HG03520 (cell line): ENCODE measurements at regions not wholly inside any gene's neighbourhood (a gene's known extent, or its start where the extent isn't known, plus 50 kb on each side); places are given as distances from the start of the nearest gene placed in this dataset.

Source experiments
- ATAC-seq: cut with Tn5 transposase; IDR thresholded peaks from one replicate; pipeline ENCODE4 v1.9.1; 2021; ENCODE audit warnings: mild to moderate bottlenecking, moderate library complexity; ENCODE audit not compliant: unreplicated experiment

DNA sequence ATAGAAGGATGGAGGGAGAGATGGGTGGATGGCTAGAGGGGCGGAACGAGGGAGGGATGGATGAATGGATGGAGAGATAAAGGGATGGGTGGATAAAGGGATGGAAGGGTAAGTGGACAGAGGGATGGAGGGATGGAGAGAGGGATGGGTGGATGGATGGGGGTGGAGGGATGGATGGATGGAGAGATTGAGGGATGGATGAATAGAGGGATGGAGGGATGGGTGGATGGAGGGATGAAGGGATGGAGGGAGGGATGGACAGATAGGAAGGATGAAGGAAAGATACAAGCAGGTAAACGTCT is 313.3 kb downstream of the UACA start:
- no peak for ATAC-seq

DNA sequence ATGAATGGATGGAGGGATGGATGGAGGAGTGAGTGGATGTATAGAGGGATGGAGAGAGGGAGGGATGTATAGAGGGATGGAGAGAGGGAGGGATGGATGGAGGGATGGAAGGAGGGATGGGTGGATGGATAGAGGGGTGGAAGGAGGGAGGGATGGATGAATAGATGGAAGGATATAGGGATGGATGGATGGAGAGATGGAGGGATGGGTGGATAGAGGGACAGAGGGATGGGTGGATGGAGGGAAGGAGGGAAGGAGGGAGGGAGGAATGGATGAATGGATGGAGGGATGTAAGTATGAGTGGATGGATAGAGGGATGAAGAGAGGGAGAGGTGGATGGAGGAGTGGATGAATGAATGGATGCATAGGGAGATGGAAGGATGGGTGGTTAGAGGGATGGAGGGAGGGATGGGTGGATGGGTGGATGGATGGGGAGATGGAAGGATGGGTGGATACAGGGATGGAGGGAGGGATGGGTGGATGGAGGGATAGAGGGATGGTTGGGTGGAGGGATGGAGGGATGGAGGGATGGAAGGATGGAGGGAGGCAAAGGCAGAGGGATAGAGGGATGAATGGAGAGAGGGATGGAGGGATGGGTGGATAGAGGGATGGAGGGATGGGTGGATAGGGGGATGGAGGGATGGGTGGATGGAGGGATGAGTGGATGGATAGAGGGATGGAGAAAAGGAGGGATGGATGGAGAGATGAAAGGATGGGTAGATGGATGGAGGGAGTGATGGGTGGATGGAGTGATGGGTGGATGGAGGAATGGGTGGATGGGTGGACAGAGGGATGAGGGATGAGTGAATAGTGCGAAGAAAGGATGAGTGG is 313.8 kb downstream of the UACA start:
- no peak for ATAC-seq

DNA sequence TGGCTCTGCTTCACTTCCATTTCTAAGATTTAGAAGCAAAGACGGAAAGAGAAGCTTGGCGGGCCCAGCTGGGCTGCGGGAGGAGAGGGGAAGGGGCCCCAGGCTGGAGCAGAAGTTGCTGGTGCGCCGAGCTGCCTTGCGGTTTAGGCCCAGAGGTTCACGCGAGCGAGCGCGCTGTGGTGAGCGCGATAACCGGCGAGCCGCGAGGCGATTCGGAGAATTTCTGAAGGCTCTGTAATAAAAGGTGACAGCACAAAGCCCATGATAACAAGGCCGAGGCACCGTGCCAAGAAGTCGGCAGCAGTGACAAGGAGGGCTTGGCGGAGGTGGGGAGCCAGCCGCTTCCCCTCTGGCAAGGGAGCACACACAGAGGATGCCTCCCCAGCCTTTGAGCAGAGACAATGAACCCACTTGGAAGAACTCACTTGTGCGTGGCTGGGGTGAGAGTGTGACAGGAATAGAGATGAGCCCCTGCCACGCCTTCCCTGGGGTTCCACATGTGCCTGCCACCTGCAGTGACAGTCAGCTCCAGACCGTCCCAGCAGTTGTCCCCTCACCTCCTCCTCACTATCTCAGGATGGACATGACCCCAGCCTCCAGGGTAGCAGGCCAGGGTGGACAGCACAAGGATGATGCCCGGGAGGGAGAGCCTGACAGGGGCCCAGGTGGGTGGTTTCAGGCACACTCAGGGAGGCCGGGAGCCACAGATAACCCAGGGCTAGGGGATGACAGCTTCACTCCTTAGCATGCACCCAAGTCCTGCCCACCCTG is 315.2 kb downstream of the UACA start:
- ATAC-seq, result no peak

DNA sequence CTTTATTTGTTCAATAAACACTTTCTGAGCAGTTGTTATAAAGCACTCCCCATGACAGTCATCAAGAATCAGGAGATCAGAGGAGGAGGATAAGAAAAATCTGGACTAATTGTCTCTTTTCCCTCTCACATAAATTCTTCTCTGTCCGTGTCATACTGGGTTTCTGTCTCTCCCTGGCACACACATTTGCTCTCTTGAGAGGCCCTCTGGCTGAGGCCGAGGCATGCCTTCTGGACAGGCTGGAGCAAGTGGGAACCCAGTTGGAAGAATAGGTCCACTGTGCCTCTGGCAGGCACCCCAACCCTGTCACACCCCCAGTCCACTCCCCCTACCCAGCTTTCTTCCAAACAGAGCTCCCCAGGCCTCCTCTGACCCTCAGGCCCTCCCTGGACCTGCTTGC is 315.8 kb downstream of the UACA start:
- no peak for ATAC-seq

DNA sequence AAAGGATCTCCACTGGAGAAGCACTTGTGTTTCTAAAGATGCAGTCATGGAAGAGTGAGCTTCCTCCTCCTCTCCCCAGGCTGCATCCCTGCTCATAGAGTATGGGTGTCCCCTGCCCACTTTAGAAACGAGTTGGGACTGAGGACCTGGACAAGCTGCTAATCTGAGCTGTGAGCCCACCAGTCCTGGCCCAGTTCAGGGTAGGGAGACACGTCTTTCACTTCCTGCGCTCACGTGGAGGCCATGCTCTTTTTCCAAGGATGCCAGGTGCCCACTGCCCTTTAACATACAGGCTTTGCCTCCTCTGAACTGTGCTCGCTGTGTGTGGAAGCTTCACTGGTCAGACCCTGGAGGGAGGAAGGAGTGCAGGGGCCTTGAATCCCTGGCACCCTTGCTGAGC is 316.3 kb downstream of the UACA start:
- ATAC-seq, result no peak

DNA sequence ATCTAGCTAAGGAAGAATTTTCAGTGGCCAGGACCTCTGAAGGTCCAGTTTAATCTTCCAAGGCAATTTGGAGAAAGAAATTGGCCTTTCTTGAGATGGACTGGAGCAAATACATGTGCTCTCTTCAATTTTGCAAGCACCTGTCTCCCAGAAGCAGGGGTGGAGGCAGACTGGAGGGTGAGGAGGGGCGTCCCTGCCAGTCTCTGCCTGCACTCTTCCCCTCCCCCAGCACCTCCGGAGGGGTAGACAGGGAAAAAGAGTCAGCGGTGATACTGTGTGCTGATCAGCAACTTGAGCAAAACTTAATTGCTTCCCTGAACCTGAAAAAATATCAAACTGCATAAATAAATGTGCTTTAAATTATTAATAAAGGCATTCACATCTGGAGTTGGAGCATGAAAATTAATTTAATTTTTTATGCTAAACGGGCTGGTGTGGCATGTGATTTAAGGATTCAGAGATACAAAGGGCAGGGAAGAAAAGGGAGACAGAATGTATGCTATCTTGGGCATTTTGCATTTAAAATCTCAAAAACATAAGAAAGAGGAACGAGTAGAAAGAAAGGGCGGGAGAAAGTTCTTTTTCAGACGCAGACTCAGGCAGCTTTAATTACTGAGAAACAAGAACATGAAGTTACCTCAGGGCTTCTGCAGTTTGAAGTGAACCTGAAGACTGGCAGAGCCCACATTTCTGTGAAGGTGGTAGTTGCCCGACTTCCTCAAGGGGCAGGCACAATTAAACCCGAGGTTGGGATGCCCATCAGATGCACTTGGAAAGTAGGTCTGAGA is 319.7 kb downstream of the UACA start:
- ATAC-seq, result no peak

DNA sequence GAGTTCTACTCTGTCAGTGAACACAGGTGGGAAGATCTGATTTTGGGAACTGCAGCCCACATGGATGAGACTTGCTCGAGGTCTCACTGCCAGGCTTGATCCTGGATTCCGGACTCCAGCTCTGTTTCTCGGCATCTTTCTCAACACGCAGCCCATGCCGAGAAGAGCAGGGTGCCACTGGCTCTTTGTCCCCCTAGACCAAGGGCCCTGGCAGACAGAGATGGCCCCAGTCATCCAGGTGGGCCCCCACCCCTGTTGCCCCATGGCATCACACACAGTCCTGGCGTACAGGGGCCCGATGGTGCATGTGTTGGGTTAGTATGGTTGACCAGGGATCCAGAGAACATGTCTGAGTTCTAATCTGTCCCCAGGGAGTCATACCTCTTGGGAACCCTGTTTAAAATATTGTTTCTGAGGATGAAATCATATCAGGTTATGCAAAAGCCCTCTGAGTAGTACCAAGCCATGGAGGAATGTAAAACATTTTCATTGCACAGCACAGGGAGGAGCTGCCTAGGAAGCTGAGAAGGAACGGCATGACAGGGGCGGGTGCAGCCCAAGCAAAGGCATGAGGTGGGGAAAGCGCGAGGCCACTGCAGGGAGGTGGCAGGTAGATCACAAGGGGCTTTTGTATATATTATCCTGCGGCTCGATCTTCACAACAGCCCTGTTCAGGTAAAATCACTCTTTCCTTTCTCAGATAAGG is 320.6 kb downstream of the UACA start:
- ATAC-seq, result no peak

DNA sequence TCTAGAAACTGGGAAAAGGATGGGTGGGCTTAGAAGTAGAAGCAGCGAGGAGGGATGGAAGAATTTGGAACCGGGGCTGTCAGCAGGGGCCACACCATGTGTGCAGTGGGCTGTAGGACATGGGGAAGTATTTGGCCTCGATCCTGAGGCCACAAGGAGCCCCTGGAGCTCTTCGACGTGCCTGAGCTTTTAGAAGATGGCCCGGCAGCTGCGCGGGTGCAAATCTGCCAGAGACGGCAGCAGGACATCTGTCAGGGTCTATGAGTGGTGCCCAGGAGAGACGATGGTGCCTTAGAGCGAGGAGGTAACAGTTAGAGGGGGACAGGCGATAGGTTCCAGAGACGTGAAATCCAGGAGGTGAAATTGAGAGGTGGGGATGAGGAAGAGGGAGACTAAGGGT is 321.1 kb downstream of the UACA start:
- no peak for ATAC-seq

DNA sequence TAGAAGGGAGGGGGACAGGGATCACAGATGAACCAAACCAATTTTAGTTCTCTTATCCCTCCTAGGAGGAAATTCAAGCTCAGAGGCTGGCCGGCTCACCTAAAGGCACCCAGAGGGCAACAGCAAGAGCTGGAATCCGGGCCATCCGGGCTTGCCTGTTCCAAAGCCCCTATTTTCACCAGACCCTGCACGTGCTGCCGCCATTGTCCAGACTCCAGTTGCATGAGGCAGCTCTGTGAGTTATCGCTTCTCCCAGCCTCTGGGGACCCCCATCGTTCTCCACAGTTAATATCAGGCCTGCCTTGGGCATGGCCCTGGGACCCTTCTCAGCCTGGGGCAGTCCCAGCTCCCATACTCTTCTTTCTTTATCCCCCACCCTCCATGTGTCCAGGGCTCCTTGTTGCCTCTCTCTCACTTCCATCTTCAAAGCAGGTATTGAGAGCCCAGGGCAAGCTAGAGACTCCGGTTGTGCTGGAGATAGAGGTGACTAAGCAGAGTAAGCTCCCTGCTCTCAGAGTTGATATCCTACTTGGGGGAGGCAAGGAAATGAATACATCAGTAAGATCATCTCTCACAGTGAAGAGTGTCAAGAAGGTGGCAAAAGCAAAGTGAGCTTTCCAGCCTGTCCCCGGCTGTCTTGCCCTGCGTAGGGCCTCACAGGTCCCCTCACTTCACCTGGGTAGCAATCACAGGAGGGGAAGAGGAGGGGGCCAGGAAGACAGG is 322.8 kb downstream of the UACA start:
- no peak for ATAC-seq

DNA sequence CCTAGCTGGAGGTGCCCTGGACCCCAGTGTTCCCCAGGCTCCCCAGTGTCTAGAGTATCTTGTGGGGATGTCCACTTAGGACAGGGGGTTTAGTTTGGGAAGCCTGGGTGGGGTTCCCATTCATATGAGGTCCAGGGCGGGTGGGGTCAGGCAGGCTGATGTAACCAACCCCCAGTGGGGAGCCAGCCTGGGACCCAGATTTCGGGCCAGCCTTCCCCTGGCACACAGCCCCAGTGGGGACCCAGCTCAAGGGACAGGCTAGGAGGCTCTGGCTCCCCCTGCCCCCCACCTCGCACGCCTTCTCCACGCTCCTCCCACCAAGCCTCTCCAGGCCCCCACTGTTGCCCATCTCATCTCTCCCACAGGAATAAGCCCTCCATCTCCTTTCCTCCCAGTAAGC is 323.5 kb downstream of the UACA start:
- no peak for ATAC-seq

DNA sequence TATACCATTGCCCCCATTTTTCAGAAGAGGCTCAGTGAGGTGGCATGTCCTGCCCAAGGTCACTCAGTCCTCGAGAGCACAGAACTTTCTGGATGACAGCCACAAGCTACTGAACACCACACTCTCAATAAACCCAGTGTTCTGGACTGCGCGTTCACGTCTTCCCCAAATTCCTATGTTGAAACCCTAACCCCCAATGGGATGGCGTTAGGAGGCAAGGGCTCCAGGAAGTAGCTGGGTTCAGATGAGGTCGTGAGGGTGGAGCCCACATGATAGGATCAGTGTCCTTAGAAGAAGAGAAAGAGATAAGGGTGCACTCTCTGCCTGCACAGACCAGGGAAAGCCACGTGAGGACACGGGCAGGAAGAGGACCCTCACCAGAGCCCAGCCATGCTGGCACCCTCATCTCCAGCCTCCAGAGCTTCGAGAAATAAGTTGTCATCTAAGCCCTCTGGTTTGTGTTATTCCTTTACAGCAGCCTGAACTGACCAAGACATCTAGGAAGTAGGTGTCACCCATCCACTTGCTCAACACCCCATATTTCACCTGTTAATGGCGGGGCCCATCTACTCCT is 324.0 kb downstream of the UACA start:
- no peak for ATAC-seq

DNA sequence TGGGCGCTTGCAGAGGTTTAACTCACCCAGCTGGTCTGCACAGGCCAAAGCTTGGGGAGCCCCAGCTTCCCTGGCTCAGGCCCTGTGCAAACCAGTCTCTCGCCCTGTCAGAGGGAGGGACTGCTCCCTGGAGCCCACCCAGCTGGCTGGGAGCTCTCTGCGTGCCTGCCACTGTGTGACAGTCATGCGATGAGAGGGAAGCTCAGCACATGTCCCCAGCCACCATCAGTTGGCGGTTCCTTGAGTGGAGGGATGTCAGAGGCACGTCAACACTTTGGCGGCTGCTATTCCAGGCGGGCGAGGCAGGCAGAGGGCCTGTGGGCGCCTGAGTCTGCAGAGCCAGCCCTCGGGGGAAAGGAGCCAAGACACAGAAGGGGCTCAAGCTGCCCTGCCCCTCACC is 324.6 kb downstream of the UACA start:
- ATAC-seq, result no peak

DNA sequence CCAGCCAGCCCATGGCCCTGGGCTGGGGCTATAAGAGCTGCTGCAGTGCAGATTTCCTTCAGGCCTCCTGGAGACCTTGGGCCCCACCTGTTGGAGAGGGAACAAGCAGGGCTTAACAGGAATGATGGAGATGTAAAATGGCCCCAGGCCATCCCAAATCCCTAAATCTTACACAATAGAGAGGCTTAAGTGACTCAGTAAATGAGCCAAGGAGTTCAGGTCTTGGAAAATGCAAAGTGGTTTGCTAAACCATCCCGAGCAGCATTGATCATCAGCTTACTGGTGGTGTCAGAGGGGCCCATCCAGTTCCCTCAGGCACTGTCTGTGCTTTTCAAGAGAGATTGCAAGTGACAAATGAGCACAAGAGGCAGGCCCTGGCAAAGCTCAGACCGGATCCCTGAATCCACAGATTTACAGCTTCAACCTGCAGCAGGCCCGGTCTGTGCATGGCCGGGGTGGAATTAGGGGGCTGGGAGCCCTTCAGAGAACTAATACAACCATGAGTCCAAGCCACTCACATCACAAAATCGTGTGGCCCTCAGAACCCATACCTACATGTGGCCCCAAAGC is 325.4 kb downstream of the UACA start:
- ATAC-seq, result no peak

DNA sequence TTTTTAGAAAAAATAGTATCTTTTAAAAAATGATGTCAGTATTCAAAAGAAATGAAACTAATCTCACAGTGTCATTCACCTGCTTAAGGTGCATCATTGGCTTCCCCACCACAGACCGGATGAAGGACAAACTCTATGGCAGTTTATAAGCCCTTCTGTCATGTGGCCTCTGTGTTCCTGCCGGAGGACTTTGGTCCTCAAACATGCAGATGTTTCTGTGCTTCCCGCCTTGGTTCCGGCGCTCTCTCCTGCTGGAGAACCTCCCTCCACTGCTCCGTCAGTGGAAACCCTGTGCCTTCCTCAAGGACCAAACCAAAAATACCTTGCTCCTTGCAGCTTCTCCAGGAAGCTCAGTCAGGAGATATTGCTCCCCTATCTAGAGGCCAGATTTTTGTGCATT is 326.3 kb downstream of the UACA start:
- ATAC-seq, result no peak

DNA sequence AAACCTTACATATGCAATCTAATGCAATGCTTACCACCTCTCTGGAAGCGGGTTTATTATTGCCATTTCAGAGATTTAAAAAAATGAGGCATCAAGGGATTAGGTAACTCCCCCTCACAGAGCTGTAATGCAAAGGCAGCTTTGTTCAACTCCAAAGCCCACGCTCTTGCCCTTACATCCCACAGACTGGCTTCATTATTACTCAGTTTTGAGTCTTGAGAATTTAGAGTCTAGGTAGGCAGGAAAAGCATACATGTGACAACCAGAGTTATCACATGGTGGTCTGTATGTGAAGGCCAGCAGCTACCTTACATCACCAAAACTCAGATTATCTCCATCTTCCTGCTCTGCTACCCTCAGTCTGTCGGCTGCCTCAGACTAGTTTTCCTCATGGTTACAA is 326.9 kb downstream of the UACA start:
- peak; percentile 46 for ATAC-seq

DNA sequence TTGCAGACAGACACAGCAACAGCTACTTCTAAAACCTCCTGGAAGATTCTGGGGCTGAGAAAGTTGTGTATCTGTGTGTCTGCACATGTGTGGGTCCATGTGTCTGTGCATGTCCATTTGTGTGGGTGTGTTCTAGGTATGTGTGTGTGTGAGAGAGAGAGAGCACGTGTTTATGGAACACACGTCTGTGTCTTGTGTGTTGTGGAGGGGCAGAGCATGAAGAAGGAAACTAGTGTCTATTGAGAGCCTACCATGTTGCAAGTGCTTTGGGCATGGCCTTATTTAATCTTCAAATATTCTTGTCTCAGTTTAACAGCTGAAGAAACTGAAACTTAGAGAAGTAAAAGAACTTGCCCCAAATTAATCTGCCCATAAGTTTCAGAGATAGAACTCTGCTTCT is 327.5 kb downstream of the UACA start:
- ATAC-seq, result peak; percentile 34

DNA sequence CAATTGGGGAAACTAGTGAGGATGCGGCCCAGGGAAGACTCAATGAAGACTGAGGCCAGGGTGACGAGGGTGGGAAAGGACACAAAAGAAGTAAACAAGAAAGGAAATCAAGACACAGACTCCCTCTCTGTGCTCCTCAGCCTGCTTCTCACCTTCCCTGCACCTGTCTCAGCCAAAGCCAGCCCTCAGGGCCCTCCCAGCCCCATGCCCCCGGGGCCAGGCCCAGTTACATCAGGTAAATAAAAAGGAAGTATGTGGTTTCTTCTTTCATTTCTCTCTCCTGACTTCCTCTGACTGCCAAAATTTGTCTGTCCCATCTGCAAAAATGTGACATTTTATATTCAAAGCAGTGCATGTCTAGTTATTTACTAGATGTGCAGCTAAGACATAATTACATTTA is 328.0 kb downstream of the UACA start:
- no peak for ATAC-seq

DNA sequence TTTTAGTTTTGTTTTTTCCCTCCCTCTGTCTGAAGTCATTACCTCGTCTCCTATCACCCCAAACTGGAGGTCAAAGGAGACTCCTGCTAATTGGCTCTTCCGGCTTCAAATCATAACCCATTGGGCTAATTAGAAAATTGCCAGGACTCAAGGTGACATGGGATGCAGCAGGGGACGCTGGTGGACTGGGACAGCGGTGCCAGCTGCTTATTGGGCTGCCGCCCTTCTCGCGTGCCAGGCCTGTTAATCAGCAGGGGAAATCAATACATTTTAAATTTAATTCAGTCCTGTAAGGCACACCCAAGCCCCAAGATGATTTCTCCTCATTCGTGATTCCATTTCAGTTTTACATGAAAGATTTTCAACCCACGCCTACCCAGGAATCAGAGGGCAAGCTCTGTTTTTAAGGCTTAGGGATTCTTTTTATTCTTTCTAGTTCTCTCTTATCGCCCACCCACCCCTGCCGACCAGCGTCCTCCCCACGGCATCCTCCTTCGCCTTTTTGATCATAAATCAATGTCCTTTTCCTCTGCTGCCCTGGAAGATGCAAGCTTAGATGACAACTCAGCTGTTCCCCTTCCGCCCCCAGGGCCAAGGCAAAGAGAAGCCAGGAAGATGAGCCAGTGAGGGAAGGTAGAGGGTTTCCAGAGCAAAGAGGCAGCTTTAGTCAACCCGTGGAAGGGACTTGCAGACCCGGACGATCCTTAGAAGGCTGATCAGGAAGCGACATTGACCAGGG is 329.6 kb downstream of the UACA start:
- ATAC-seq, result no peak

DNA sequence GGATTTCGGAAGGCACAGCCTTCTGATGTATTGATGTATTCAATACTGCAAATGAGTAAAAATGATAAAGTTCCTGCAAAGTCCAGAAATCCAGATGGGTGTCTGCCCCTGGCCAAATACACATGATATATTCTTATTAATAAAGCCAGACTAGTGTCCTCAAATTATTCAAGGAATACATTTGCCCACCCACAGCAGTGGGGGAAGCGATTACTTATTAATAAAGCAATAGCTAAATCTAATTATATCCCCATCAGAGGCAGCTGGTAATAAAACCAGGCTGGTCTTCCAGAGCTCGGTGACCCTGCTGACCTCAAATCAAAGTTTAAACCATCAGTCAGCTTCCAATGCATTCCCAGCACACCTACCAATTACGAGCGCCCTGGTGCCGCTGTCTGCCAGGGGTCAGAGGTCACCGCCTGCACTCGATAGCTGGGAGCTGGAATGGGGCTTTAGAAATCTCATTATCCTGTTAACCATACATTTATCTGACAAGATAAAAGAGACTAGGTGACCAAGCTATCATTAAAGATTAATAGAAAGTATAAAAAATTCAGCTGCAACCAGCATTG is 330.3 kb downstream of the UACA start:
- no peak for ATAC-seq
